Esophagus muscularis mucosa (tissue), 4 donors: ENCODE measurements at regions not wholly inside any gene's neighbourhood (a gene's known extent, or its start where the extent isn't known, plus 50 kb on each side); places are given as distances from the start of the nearest gene placed in this dataset.

Source experiments
- EP300 ChIP-seq: sonication (generic); formaldehyde crosslinking; IDR thresholded peaks from one replicate; pipeline ENCODE4 v1.6.1; 2017; ENCODE audit warnings: antibody characterized with exemption
- POLR2A ChIP-seq: fragments of 450-650 bp; IDR thresholded peaks from one replicate; pipeline ENCODE4 v1.6.1; 2017; ENCODE audit warnings: antibody characterized with exemption, moderate library complexity, mild to moderate bottlenecking, low read depth
- POLR2AphosphoS5 ChIP-seq, 2 donors: sonication (generic); formaldehyde crosslinking; IDR thresholded peaks; one replicate each; pipeline ENCODE4 v1.6.1; 2017; ENCODE audit warnings: antibody characterized with exemption in 2 of 2
- TF ChIP-seq, protein P1 (sequence below), 3 experiments: fragments of 200-600 bp in 2 of 3; fragments of 450-650 bp in 1 of 3; sonication (generic) in 2 of 3; IDR thresholded peaks; one replicate each; pipeline ENCODE4 v1.5.1; 2017 to 2019; ENCODE audit warnings: antibody characterized with exemption in 3 of 3, mild to moderate bottlenecking in 2 of 3, moderate library complexity in 1 of 3

DNA sequence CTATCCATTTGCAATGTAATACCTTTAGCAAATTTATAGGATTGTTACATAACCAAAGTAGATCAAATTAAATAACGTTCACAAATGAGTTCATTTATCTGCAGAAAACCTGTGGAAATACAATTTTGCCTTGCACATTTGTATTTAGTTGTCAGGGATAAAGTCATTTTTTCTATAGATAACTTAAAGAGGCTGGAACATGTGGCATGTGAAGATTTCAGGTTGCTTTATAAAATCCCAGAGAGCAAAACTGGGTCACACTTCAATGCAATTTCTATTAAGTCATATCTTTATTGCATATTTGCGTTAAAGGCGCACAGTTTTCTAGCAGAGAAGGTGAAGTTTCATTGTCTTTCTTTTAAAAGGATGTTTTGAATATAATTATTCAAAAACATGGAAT lies 342.4 kb downstream of the USP25 start:
- TF ChIP-seq, protein P1, sequence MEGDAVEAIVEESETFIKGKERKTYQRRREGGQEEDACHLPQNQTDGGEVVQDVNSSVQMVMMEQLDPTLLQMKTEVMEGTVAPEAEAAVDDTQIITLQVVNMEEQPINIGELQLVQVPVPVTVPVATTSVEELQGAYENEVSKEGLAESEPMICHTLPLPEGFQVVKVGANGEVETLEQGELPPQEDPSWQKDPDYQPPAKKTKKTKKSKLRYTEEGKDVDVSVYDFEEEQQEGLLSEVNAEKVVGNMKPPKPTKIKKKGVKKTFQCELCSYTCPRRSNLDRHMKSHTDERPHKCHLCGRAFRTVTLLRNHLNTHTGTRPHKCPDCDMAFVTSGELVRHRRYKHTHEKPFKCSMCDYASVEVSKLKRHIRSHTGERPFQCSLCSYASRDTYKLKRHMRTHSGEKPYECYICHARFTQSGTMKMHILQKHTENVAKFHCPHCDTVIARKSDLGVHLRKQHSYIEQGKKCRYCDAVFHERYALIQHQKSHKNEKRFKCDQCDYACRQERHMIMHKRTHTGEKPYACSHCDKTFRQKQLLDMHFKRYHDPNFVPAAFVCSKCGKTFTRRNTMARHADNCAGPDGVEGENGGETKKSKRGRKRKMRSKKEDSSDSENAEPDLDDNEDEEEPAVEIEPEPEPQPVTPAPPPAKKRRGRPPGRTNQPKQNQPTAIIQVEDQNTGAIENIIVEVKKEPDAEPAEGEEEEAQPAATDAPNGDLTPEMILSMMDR (IDR thresholded peaks at IDR 0.05): no peak
- TF ChIP-seq POLR2A (no peak), POLR2AphosphoS5 (IDR thresholded peaks at IDR 0.05) (no peak), EP300 (no peak)
